Thoracic aorta (tissue), 2 donors: ENCODE measurements at regions not wholly inside any gene's neighbourhood (a gene's known extent, or its start where the extent isn't known, plus 50 kb on each side); places are given as distances from the start of the nearest gene placed in this dataset.

Experiments
- ATAC-seq: fragments of 150-250 bp; one replicate; pipeline ENCODE4 v1.8.0; 2017; ENCODE audit warnings: low read depth; ENCODE audit not compliant: insufficient number of reproducible peaks, low FRiP score
- DNase-seq: peaks from one replicate; pipeline ENCODE4 v3.0.0-alpha.2; 2020; ENCODE audit warnings: low spot score
- H3K27ac ChIP-seq, 2 donors: fragments of 200-600 bp; sonication (generic); 1 replicate in 1 of 2; 2 replicates in 1 of 2; pipeline ENCODE4 v1.5.1; 2016; ENCODE audit warnings: mild to moderate bottlenecking in 2 of 2, moderate library complexity in 2 of 2
- H3K27me3 ChIP-seq: fragments of 200-600 bp; sonication (generic); replicated peaks from 2 replicates; pipeline ENCODE4 v1.6.0; 2016; ENCODE audit warnings: mild to moderate bottlenecking; ENCODE audit not compliant: insufficient read depth
- H3K36me3 ChIP-seq: fragments of 200-600 bp; sonication (generic); one replicate; pipeline ENCODE4 v1.5.1; 2016
- H3K4me1 ChIP-seq, 2 donors: fragments of 200-600 bp; sonication (generic); 1 replicate in 1 of 2; 2 replicates in 1 of 2; pipeline versions ENCODE4 v1.5.1 to v1.6.0; 2016; ENCODE audit warnings: low read depth in 2 of 2, mild to moderate bottlenecking in 1 of 2; ENCODE audit not compliant: control insufficient read depth in 1 of 2
- H3K4me3 ChIP-seq: fragments of 200-600 bp; sonication (generic); 2 replicates; pipeline ENCODE4 v1.5.1; 2016; ENCODE audit warnings: mild to moderate bottlenecking
- H3K9me3 ChIP-seq: fragments of 200-600 bp; sonication (generic); 2 replicates; pipeline ENCODE4 v1.5.1; 2016
- CTCF ChIP-seq: fragments of 200-600 bp; sonication (generic); IDR thresholded peaks from one replicate; pipeline ENCODE4 v1.5.1; 2019; ENCODE audit warnings: antibody characterized with exemption

- no peak overlapping the region for H3K27ac ChIP-seq
- no peaks in the 10 kb centered on the region for H3K36me3 ChIP-seq
- no peak for TF ChIP-seq CTCF
- DNase-seq: no peak
- no peaks in the 10 kb centered on the region for H3K27me3 ChIP-seq
- ATAC-seq: no peak
- peaks cover 11 to 28% of the 10 kb centered on the region in 2 donors for H3K4me1 ChIP-seq
- no peaks in the 10 kb centered on the region for H3K9me3 ChIP-seq
- H3K4me3 ChIP-seq: no peak overlapping the region
Measured at GRCh38 chr10:124289851-124290795, 128.6 kb downstream of the OAT start.

- no peak for TF ChIP-seq CTCF
- Histone ChIP-seq H3K27me3 (no peaks in the 10 kb centered on the region), H3K4me3 (no peak overlapping the region), H3K27ac (no peak overlapping the region), H3K9me3 (no peaks in the 10 kb centered on the region), H3K36me3 (no peaks in the 10 kb centered on the region), H3K4me1 (peaks cover 11 to 32% of the 10 kb centered on the region in 2 donors)
- ATAC-seq (no peak), DNase-seq (no peak)
Measured at GRCh38 chr10:124288928-124289850, 129.5 kb downstream of the OAT start.

GRCh38 chr10:124288486-124288885 lies 130.2 kb downstream of the OAT start:
- no peaks in the 10 kb centered on the region for H3K36me3 ChIP-seq
- H3K4me1 ChIP-seq: peaks cover 11 to 32% of the 10 kb centered on the region in 2 donors
- DNase-seq (no peak), ATAC-seq (no peak)
- H3K4me3 ChIP-seq: no peak overlapping the region
- TF ChIP-seq CTCF: no peak
- H3K27ac ChIP-seq: no peak overlapping the region
- no peaks in the 10 kb centered on the region for H3K9me3 ChIP-seq
- H3K27me3 ChIP-seq: no peaks in the 10 kb centered on the region

- TF ChIP-seq CTCF: no peak
- Histone ChIP-seq H3K9me3 (no peaks in the 10 kb centered on the region), H3K36me3 (no peaks in the 10 kb centered on the region), H3K27me3 (no peaks in the 10 kb centered on the region), H3K4me3 (no peak overlapping the region), H3K4me1 (peaks cover 11 to 32% of the 10 kb centered on the region in 2 donors), H3K27ac (no peak overlapping the region)
- ATAC-seq: no peak
- DNase-seq: no peak
Measured at GRCh38 chr10:124287791-124288190, 130.9 kb downstream of the OAT start.
